NCI-H1436 (cell line): ENCODE measurements at regions not wholly inside any gene's neighbourhood (a gene's known extent, or its start where the extent isn't known, plus 50 kb on each side); places are given as distances from the start of the nearest gene placed in this dataset.
"Not testable (repeated sequence)": the region's sequence is repeated elsewhere in the genome, so short reads cannot be mapped to it uniquely, and the experiment has no call there.

Source experiments
- DNase-seq: peaks from one replicate; lab custom pipeline; 2025; lab: John Stamatoyannopoulos, UW

DNA sequence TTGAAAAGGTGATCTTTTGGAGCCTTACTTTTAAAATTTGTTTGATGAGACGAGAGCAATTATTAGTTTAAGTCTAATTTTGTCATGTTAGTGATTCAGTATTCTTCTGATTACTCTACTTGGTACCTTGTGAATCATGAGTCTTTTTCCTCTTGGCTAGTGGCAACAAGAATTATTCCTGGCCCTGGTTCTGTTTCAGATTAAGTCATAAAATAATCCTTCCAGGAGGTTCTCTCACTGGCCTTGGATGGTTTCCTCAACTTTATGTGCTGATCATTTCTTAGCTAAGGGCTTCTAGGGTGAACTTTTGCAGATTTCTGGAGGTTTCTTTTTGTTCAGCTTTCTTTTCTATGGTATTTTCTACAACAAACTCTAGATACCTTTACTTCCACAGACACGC is 741.8 kb upstream of the LUZP2 start:
- DNase-seq: no peak

DNA sequence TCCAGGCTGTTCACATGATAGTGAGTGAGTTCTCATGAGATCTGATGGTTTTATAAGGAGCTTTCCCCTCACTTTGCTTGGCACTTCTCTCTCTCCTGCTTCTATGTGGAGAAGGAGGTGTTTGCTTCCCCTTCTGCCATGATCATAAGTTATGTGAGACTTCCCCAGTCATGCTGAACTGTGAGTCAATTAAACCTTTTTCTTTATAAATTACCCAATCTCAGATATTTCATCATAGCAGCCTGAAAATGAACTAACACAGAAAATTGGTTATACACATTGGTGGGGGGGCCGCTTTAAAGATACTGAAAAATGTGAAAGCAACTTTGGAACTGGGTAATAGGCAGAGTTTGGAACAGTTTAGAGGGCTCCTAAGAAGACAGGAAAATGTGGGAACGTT is 741.1 kb upstream of the LUZP2 start:
- DNase-seq: no peak

GRCh38 chr11:23759489-23759888 is 737.4 kb upstream of the LUZP2 start:
- no peak for DNase-seq

DNA sequence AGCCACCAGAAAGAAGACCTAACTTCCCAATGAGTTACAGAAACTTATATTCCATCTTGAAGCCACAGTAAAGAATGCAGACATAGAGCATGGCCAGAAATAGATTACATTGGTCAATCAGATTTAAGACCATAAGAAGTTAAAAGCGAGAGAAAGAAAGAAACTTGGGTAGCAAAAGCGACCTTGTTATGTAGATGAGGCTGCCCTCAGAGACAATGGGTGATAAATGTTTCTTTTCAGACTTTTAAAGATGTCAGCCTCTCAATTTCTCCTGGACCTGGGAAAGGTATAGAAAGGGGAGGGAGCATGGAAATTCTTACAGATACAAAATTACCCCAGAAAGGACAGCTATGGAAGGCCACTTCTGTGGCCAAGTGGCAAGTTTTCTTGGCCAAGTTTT is 732.6 kb upstream of the LUZP2 start:
- no peak for DNase-seq

- DNase-seq: no peak
Observed at GRCh38 chr11:23765682-23766252, 731.1 kb upstream of the LUZP2 start.

GRCh38 chr11:23767576-23767975 is 729.3 kb upstream of the LUZP2 start:
- no peak for DNase-seq

- no peak for DNase-seq
Observed at GRCh38 chr11:23769214-23769613, 727.6 kb upstream of the LUZP2 start.

DNA sequence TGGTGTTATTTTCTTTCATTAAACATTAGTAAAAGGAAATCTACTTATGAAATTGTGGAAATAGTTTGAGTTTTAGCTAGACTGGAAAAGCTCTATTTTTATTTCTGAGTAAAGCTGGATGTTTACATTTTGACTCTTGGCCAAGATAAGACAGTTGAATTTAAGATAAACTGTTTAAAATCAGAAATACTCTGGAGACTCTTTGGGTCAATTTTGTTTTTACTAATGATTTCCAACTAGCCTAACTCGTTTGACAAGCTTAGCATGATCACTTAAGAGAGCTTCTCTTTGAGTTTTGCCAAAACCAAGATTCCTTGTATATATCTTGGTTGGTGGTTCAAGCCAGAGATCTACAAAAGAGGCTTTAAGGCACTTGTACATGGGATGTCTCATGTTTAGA is 724.8 kb upstream of the LUZP2 start:
- no peak for DNase-seq

DNA sequence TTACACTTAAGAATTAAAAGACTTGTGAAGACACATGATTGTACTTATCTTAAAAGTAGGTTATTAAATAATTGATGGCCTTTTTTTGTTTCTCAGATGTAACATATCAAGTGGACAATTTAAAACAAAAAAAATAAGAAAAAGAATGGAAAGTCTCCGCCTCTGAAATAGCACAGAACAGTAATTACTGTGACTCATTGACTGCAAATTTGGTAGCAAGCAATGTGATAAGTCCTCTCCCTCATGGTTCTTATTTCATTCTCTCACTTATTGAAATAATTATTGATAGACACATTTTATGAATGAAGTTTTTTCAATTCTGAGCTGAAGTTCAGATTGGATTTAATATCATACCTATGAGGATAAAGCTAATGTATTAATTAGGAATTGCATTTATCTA is 717.9 kb upstream of the LUZP2 start:
- DNase-seq: no peak

GRCh38 chr11:23780231-23780630 is 716.6 kb upstream of the LUZP2 start:
- DNase-seq: no peak

GRCh38 chr11:23781803-23782560 is 714.9 kb upstream of the LUZP2 start:
- no peak for DNase-seq

DNA sequence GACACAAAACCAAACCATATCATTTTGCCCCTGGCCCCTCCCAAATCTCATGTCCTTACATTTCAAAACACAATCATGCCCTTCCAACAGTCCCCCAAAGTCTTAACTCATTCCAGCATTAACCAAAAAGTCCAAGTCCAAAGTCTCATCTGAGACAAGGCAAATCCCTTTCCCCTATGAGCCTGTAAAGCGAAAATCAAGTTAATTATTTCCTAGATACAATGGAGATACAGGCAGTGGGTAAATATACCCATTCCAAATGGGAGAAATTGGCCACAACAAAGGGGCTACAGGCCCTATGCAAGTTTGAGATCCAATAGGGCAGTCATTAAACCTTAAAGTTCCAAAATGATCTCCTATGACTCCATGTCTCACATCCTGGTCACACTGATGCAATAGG is 709.9 kb upstream of the LUZP2 start:
- not testable (repeated sequence) for DNase-seq

- DNase-seq: no peak
Observed at GRCh38 chr11:23789200-23789853, 707.5 kb upstream of the LUZP2 start.

DNA sequence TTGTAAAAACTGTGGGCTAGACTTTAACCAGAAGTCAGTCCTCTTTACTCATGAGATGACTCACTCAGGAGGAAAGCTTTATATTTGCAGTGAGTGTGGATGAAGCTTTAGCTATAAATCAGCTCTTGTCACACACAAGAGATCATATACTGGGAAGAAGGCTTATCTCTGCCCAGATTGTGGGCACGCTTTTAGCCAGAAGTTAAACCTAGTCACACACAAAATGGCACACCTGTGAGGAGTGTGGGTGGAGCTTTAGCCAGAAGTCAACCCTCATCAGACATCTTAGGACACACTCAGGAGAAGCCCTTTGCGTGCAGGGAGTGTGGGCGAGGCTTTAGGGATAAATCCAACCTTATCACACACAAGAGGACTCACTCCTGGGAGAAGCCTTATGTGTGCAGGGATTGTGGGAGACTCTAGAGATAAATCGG is 706.9 kb upstream of the LUZP2 start:
- no peak for DNase-seq

- DNase-seq: no peak
Observed at GRCh38 chr11:23797624-23798419, 699.0 kb upstream of the LUZP2 start.

DNA sequence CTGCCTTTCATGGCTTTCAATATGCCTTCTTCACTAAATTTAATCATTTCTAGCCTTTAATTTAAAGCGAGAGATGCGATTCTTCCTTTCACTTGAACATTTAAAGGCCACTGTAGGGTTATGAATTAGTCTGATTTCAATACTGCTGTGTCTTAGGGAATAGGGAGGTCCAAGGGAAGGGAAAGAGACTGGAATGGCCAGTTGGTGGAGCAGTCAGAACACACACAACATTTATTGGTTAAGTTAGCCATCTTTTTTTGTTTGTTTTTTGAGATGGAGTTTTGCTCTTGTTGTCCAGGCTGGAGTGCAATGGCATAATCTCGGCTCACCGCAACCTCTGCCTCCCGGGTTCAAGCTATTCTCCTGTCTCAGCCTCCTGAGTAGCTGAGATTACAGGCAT is 662.5 kb upstream of the LUZP2 start:
- not testable (repeated sequence) for DNase-seq

DNA sequence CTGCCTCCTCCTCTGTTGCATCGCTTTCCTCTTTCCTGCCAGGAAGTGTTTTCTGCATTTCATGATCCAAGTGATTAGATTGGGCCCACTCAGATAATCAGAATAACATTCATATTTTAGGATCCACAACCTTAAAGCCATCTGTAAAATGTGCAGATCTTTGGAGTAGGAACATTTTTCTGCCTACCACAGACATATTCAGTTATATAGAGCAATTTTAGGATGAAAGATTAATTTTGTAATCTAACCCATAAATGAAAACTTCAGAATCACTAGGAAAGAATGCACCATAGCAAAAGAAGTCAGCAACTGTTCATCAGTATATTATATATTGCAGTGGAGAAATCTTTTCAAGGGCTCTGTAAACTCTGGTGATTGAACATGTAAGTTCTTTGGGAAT is 659.9 kb upstream of the LUZP2 start:
- DNase-seq: no peak

DNA sequence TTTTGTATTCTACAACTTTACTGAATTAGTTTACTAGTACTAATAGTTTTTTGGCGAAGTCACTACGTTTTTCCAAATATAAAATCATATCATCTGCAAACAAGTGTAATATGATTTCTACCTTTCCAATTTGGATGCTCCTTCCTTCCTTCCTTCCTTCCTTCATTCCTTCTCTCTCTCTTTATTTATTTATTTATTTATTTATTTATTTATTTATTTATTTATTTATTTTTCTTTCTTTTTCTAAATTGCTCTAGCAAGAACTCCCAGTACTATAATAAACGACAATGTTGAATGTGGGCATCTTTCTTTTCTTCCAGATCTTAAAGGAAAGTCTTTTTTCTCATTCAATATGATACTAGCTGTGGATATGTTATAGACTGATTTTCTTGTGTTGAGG is 656.0 kb upstream of the LUZP2 start:
- no peak for DNase-seq

DNA sequence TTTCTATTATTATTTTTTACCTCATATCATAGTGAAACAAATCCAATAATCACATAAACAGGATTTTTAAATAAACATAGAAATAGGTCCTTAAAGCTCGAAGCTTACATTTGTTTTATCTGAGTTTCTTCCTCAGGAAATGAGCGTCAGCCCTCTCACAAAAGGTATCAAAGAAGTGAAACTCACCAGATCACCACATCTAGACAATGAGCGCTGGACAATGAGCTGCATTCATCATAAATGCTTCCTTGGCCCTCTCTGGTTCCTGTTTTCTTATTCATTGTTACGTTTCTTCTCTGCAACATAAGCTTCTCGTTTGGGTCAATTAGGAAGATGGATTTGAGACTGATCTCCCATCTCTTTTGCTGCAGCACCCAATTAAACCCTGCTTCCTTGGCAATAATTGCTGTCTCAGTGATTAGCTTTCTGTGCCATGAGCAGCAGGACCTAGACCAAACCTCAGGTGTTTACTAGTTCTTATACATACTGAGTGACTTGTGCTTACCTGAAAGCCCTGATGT is 649.9 kb upstream of the LUZP2 start:
- no peak for DNase-seq

DNA sequence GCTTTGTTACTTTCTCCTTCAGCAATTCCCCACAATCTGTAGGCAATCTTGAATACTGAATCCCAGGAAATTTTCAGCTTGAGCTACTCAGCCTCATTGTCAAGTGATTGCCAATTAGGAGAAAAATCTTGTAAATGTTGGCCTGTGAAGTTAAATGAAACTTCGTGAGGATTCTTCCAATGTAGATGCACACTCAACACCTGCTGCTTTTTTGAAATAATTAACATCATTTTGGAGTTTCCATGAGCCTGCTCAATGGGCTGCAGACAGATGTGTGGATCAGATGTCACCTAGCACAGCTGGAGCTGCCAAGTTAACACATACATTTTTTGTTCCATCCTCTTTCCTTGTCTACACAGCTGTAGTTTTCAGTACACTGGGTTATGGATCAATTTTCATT is 645.6 kb upstream of the LUZP2 start:
- no peak for DNase-seq

GRCh38 chr11:23856654-23857053 is 640.2 kb upstream of the LUZP2 start:
- DNase-seq: no peak

GRCh38 chr11:23859087-23859486 is 637.8 kb upstream of the LUZP2 start:
- DNase-seq: no peak
